ENCODE measurements at regions not wholly inside any gene's neighbourhood (a gene's known extent, or its start where the extent isn't known, plus 50 kb on each side); places are given as distances from the start of the nearest gene placed in this dataset.

- DNase-seq (ENCODE audit: low read depth in 2 of 2, low spot score in 1 of 2) = no peak
These were observed 659.9 kb upstream of the ID2 start for GRCh38 chr2:8021921-8022320.

DNA sequence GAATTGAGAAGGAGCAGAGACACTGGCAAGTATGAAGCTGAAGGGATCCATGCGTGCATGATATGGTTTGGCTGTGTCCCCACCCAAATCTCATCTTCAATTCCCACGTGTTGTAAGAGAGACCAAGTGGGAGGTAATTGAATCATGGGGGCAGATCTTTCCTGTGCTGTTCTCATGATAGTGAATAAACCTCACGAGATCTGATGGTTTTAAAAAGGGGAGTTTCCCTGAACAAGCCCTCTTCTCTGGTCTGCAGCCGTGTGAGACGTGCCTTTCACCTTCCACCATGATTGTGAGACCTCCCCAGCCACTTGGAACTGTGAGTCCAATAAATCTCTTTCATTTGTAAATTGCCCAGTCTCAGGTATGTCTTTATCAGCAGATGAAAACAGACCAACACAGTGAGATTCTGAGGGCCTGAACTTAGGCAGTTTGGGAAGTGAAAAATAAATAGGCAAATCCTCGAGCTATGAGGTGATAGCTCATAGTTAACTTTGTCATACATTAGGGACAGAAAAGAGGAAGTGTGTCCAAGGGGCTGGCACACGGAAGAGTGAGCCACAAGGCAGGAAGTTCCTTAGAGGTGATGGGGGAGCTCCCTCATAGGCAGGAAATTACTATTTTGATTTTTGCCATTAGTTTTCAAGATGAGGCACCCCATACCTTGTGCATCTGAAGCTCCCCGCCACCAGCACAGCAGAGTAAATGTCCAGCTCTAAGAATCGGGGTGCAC, 658.8 kb upstream of the ID2 start:
- DNase-seq (ENCODE audit: low read depth in 2 of 2, low spot score in 1 of 2) = no peak

GRCh38 chr2:8024506-8024905, 657.4 kb upstream of the ID2 start:
- no peak for DNase-seq (ENCODE audit: low read depth in 2 of 2, low spot score in 1 of 2)

DNA sequence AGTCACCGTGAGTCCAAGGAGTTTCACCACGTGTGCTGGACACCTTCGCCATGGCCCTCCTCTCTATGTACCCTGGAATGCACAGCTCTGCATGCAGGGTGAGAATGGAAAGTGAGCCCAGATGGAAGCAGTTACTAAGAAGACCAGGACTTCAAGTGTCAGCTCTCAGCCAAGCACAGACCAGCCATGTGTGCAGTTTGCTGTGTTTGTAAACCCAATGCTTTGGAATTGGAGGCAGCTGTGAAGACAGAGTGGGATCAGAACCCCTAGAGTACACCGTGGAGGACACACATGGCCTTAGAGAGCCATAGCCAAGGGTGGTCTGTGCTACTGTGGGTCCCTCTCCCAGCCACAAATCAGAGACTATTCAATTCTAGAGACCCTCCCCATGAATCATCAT, 655.5 kb upstream of the ID2 start:
- no peak for DNase-seq (ENCODE audit: low read depth in 2 of 2, low spot score in 1 of 2)

- no peak for DNase-seq (ENCODE audit: low read depth in 2 of 2, low spot score in 1 of 2)
These were observed 654.5 kb upstream of the ID2 start for GRCh38 chr2:8027387-8027786.

- DNase-seq (ENCODE audit: low read depth in 2 of 2, low spot score in 1 of 2) = no peak
These were observed 653.8 kb upstream of the ID2 start for GRCh38 chr2:8028036-8028435.

DNA sequence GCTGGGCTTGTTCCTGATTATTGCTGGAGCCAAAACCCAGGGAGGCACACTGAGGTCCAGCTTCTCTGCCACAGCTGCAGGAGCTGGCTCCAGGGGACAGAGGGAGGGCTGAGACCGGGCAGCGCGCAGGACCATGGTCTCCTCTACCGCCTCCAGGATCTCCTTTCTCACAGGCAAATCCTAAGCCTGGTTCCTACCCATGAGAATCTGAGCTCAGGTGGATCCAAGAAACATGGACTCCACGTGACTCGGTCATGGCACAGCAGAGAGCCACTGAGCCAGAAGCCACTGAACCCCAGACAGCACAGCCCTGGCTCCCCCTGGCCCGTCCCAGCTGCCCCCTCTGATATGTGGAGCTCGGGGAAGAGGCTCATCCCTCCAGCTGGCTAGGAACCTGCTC, 653.4 kb upstream of the ID2 start:
- no peak for DNase-seq (ENCODE audit: low read depth in 2 of 2, low spot score in 1 of 2)

- no peak for DNase-seq (ENCODE audit: low read depth in 2 of 2, low spot score in 1 of 2)
These were observed 652.9 kb upstream of the ID2 start for GRCh38 chr2:8028981-8029380.

- no peak for DNase-seq (ENCODE audit: low read depth in 2 of 2, low spot score in 1 of 2)
These were observed 651.1 kb upstream of the ID2 start for GRCh38 chr2:8030573-8031303.

DNA sequence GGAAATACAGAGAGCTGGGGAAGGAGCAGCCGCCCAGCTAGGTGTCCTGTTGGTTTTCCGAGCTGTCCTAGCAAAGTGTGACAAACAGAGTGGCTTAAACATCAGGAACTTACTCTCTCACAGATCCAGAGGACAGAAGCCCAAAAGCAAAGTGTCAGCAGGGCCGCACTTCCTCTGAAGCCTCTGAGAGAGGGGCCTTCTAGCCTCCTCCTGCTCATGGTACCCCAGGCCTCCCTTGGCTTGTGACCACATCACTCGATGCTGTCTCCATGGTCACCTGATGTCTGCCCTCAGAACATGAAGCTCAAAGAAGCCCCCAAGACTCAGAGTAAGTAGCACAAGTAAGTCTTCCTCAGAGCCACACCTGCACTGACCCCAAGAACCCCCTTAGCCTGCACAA, 650.5 kb upstream of the ID2 start:
- no peak for DNase-seq (ENCODE audit: low read depth in 2 of 2, low spot score in 1 of 2)

GRCh38 chr2:8033546-8034096, 648.2 kb upstream of the ID2 start:
- DNase-seq (ENCODE audit: low read depth in 2 of 2, low spot score in 1 of 2) = no peak

- DNase-seq (ENCODE audit: low read depth in 2 of 2, low spot score in 1 of 2) = no peak
These were observed 645.5 kb upstream of the ID2 start for GRCh38 chr2:8036366-8036765.

- DNase-seq (ENCODE audit: low read depth in 2 of 2, low spot score in 1 of 2) = no peak
These were observed 642.1 kb upstream of the ID2 start for GRCh38 chr2:8039732-8040131.

GRCh38 chr2:8043295-8043694, 638.6 kb upstream of the ID2 start:
- DNase-seq (ENCODE audit: low read depth in 2 of 2, low spot score in 1 of 2) = no peak

- no peak for DNase-seq (ENCODE audit: low read depth in 2 of 2, low spot score in 1 of 2)
These were observed 637.7 kb upstream of the ID2 start for GRCh38 chr2:8044046-8044594.

- no peak for DNase-seq (ENCODE audit: low read depth in 2 of 2, low spot score in 1 of 2)
These were observed 636.7 kb upstream of the ID2 start for GRCh38 chr2:8045081-8045614.

DNA sequence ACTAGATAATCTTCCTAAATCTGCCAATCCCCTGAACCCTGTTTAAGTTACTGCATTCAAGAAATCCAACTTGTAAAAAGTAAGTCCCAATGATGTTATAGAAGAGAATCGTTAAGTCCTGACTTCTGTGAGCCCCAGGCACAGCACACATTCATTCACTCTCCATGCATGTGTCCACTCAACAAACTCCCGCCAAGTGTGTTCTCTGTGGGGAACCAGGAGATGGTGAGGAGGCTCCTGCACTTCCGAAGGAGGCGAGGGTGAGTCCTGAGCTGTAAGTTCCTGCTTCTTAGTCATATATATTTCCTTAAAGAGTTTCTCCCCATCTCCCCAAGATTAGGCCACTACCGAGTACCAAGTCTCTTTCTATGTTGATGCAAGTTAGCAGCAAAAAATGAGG, 635.0 kb upstream of the ID2 start:
- no peak for DNase-seq (ENCODE audit: low read depth in 2 of 2, low spot score in 1 of 2)

- no peak for DNase-seq (ENCODE audit: low read depth in 2 of 2, low spot score in 1 of 2)
These were observed 632.7 kb upstream of the ID2 start for GRCh38 chr2:8049176-8049575.

DNA sequence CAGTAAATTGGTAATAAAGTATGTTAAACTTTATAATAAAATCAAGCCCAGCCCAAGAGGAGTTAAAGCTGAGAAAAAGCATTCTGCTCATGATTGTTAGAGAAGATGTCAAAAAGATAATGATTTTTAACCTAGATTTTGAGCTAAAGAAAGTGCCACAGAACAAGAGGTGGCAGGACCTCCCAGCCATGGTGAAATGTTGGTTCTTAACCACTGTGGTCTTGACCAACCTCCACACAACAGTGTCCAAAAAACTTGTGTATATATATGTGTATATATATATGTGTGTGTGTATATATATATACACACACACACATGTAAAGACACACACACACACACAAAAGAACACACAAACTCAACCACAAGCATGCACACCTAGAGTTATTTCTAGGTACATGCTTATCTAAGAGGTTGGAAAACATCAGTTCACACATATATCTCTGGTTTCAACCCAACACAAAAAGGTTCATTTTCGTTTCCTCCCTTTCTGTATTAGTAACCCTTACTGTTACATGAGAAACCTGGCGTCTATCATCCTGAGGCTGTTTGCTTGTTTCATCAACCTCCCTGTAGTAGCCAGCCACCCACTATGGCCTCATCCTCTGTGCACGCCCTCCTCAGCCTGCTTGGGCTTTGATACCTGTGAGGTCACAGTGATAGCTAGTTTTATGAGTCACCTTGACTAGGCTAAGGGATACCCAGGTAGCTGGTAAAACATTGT, 631.8 kb upstream of the ID2 start:
- DNase-seq (ENCODE audit: low read depth in 2 of 2, low spot score in 1 of 2) = no peak

GRCh38 chr2:8053216-8053615, 628.6 kb upstream of the ID2 start:
- DNase-seq (ENCODE audit: low read depth in 2 of 2, low spot score in 1 of 2) = no peak

DNA sequence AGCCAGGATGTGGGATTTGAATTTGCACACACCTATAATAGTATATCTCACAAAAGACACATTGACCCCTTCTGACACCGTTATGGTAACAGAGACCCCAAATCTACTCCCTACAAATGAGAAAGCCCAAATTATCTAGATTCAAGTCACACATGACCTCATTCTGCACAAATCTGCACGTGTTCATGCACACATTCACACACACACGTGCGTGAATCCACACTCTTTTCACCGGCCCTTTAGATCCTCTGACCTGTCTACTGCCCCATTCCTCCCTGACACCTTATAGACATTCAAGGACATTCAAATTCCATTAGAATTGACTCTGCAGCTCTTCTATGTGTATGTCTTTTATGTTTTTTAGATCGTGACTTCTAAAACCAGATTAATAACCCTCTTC, 627.8 kb upstream of the ID2 start:
- no peak for DNase-seq (ENCODE audit: low read depth in 2 of 2, low spot score in 1 of 2)

Data from stimulated activated CD8-positive, alpha-beta memory T cell treated with anti-CD3 and anti-CD28 coated beads, Interleukin-4, amount 100 ng/mL, for 4 hours (primary cell).